H9 (cell line): ENCODE measurements at regions not wholly inside any gene's neighbourhood (a gene's known extent, or its start where the extent isn't known, plus 50 kb on each side); places are given as distances from the start of the nearest gene placed in this dataset.

Source experiments
- DNase-seq: peaks from one replicate; pipeline ENCODE4 v3.0.0-alpha.2; 2017
- H2AFZ ChIP-seq: one replicate; pipeline ENCODE4 v1.6.1; 2013; ENCODE audit warnings: mild to moderate bottlenecking, low read length, control low read depth, moderate library complexity
- H2AK5ac ChIP-seq: 2 replicates; pipeline ENCODE4 v1.6.1; 2013; ENCODE audit warnings: low read length, control low read depth, mixed read lengths; ENCODE audit not compliant: insufficient read length
- H2BK120ac ChIP-seq: one replicate; pipeline ENCODE4 v1.6.1; 2013; ENCODE audit warnings: low read depth, mild to moderate bottlenecking, low read length, control low read depth, inconsistent platforms; ENCODE audit not compliant: poor library complexity, severe bottlenecking
- H2BK12ac ChIP-seq: 2 replicates; pipeline ENCODE4 v1.6.1; 2013; ENCODE audit warnings: low read length, control low read depth, mixed read lengths, low read depth; ENCODE audit not compliant: insufficient read length
- H2BK15ac ChIP-seq: 2 replicates; pipeline ENCODE4 v1.6.1; 2013; ENCODE audit warnings: low read depth, low read length, control low read depth
- H2BK20ac ChIP-seq: one replicate; pipeline ENCODE4 v1.6.1; 2013; ENCODE audit warnings: low read depth, mild to moderate bottlenecking, low read length, control low read depth, inconsistent platforms; ENCODE audit not compliant: poor library complexity, severe bottlenecking
- H2BK5ac ChIP-seq: 2 replicates; pipeline ENCODE4 v1.6.1; 2013; ENCODE audit warnings: low read length, control low read depth, mixed read lengths; ENCODE audit not compliant: insufficient read length
- H3K14ac ChIP-seq: 2 replicates; pipeline ENCODE4 v1.6.1; 2013; ENCODE audit warnings: low read length, control low read depth; ENCODE audit not compliant: insufficient read depth
- H3K18ac ChIP-seq: 2 replicates; pipeline ENCODE4 v1.6.1; 2013; ENCODE audit warnings: low read depth, mild to moderate bottlenecking, mixed read lengths, low read length, control low read depth; ENCODE audit not compliant: insufficient read length
- H3K23ac ChIP-seq: 2 replicates; pipeline ENCODE4 v1.6.1; 2013; ENCODE audit warnings: low read length, control low read depth, mixed read lengths, low read depth; ENCODE audit not compliant: insufficient read length
- H3K23me2 ChIP-seq: 2 replicates; pipeline ENCODE4 v1.6.1; 2013; ENCODE audit warnings: low read depth, mild to moderate bottlenecking, mixed read lengths, low read length, control low read depth; ENCODE audit not compliant: insufficient read length, poor library complexity, severe bottlenecking
- H3K27ac ChIP-seq: 2 replicates; pipeline ENCODE4 v1.5.1; 2013; ENCODE audit warnings: low read length, control low read depth, mixed read lengths, low read depth; ENCODE audit not compliant: insufficient read length
- H3K27me3 ChIP-seq: 2 replicates; pipeline ENCODE4 v1.6.1; 2013; ENCODE audit warnings: low read length, control low read depth, inconsistent platforms; ENCODE audit not compliant: insufficient read depth
- H3K4ac ChIP-seq: 2 replicates; pipeline ENCODE4 v1.6.1; 2013; ENCODE audit warnings: low read depth, mild to moderate bottlenecking, control low read depth, inconsistent platforms, low read length, moderate library complexity
- H3K4me1 ChIP-seq: 2 replicates; pipeline ENCODE4 v1.6.1; 2013; ENCODE audit warnings: low read length, control low read depth, inconsistent platforms; ENCODE audit not compliant: insufficient read depth
- H3K4me2 ChIP-seq: 2 replicates; pipeline ENCODE4 v1.6.1; 2013; ENCODE audit warnings: low read length, control low read depth, mixed read lengths; ENCODE audit not compliant: insufficient read length, insufficient read depth
- H3K56ac ChIP-seq: 2 replicates; pipeline ENCODE4 v1.6.1; 2013; ENCODE audit warnings: low read depth, mild to moderate bottlenecking, mixed read lengths, low read length, control low read depth; ENCODE audit not compliant: insufficient read length
- H3K79me1 ChIP-seq: 2 replicates; pipeline ENCODE4 v1.6.1; 2013; ENCODE audit warnings: low read depth, mild to moderate bottlenecking, moderate library complexity, low read length, control low read depth, inconsistent platforms; ENCODE audit not compliant: insufficient read depth, poor library complexity, severe bottlenecking
- H3K79me2 ChIP-seq: 2 replicates; pipeline ENCODE4 v1.6.1; 2013; ENCODE audit warnings: low read length, control low read depth, inconsistent platforms; ENCODE audit not compliant: insufficient read depth
- H3K9ac ChIP-seq: 2 replicates; pipeline ENCODE4 v1.6.1; 2013; ENCODE audit warnings: low read length, control low read depth, mixed read lengths; ENCODE audit not compliant: insufficient read length; ENCODE audit errors: extremely low read depth
- H3K9me3 ChIP-seq: one replicate; pipeline ENCODE4 v1.6.1; 2013; ENCODE audit warnings: low read depth, low read length, inconsistent platforms; ENCODE audit not compliant: control insufficient read depth
- H3T11ph ChIP-seq: one replicate; pipeline ENCODE4 v1.6.1; 2013; ENCODE audit warnings: mild to moderate bottlenecking, low read length, control low read depth, inconsistent platforms
- H4K20me1 ChIP-seq: one replicate; pipeline ENCODE4 v1.6.1; 2013; ENCODE audit not compliant: control insufficient read depth, insufficient read length, insufficient read depth
- H4K5ac ChIP-seq: 2 replicates; pipeline ENCODE4 v1.6.1; 2013; ENCODE audit warnings: low read depth, mild to moderate bottlenecking, mixed read lengths, low read length, control low read depth; ENCODE audit not compliant: insufficient read length
- H4K8ac ChIP-seq: replicated peaks from 2 replicates; pipeline ENCODE4 v1.6.1; 2013; ENCODE audit warnings: low read length, control low read depth, mixed read lengths, low read depth; ENCODE audit not compliant: insufficient read length
- H4K91ac ChIP-seq: 2 replicates; pipeline ENCODE4 v1.6.1; 2013; ENCODE audit warnings: low read depth, mild to moderate bottlenecking, moderate library complexity, mixed read lengths, low read length, control low read depth; ENCODE audit not compliant: insufficient read length
- H3K27ac Mint-ChIP-seq, 3 experiments: 2 replicates in 2 of 3; 3 replicates in 1 of 3; pipeline ENCODE4 v1.8.0; 2020 to 2021; ENCODE audit warnings: mixed read lengths in 3 of 3, mild to moderate bottlenecking in 1 of 3, moderate library complexity in 1 of 3
- H3K27me3 Mint-ChIP-seq: 2 replicates; pipeline ENCODE4 v1.8.0; 2021; ENCODE audit warnings: low read depth, mild to moderate bottlenecking, moderate library complexity, mixed read lengths
- H3K36me3 Mint-ChIP-seq, 3 experiments: 2 replicates in 2 of 3; 3 replicates in 1 of 3; pipeline ENCODE4 v1.8.0; 2020 to 2021; ENCODE audit warnings: low read depth in 3 of 3, mixed read lengths in 3 of 3; ENCODE audit not compliant: insufficient read depth in 1 of 3
- H3K4me1 Mint-ChIP-seq, 2 experiments: 2 replicates each; pipeline ENCODE4 v1.8.0; 2020; ENCODE audit warnings: mixed read lengths in 2 of 2
- H3K4me3 Mint-ChIP-seq, 2 experiments: 2 replicates in 1 of 2; 3 replicates in 1 of 2; pipeline ENCODE4 v1.8.0; 2020 to 2021; ENCODE audit warnings: mild to moderate bottlenecking in 2 of 2, mixed read lengths in 2 of 2, moderate library complexity in 1 of 2
- H3K9me3 Mint-ChIP-seq, 2 experiments: 2 replicates in 1 of 2; 3 replicates in 1 of 2; pipeline ENCODE4 v1.8.0; 2020; ENCODE audit warnings: mild to moderate bottlenecking in 2 of 2, mixed read lengths in 2 of 2, moderate library complexity in 1 of 2
- WGBS: extraction: QIAGEN DNeasy Blood & Tissue Kit; methylation state at CpG from one replicate; pipeline ENCODE4 v1.1.7; 2013; ENCODE audit warnings: missing lambda C conversion rate, low lambda C conversion rate, mixed read lengths; ENCODE audit not compliant: insufficient read length; ENCODE audit errors: extremely low coverage; 5-methylcytosine and 5-hydroxymethylcytosine counted together
- TF ChIP-seq, protein P1 (sequence below): fragments of 200-600 bp; sonication (generic); conservative IDR thresholded peaks from 3 replicates; pipeline ENCODE4 v1.8.0; 2021; ENCODE audit warnings: antibody characterized with exemption, mild to moderate bottlenecking

DNA sequence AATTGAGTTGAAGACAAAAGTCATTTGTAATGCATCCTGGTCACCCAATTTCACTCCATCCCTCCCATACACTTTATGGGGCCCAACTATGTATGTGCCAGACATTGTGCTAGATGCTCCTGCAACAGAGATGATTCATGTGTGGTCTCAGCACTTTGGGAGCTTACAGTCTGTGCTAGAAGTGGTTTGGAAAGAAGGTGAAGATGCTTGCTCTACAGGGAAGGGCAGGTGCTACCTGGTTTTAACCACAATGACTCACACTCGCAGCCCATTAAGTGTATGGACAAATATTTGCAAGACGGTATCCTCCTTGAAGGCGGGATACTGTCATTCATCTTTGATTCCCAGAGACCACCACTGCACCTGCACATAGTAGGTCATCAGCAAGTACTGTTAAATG is 257.6 kb downstream of the OTUD1 start:
- H3K79me2 ChIP-seq: no peaks in the 10 kb centered on the region
- H4K91ac ChIP-seq: no peak overlapping the region
- no peak overlapping the region for H3K4me2 ChIP-seq
- H2BK5ac ChIP-seq: no peak overlapping the region
- H3K9me3 Mint-ChIP-seq: no peaks in the 10 kb centered on the region; a peak in 1 of 5 replicates
- H3K27ac ChIP-seq: no peak overlapping the region
- H3K56ac ChIP-seq: no peak overlapping the region
- H2AFZ ChIP-seq: no peak overlapping the region
- WGBS: no CpG with 5 or more reads among the region's 3 CpGs
- DNase-seq: no peak
- no peak overlapping the region for H4K5ac ChIP-seq
- peaks cover 2% of the 10 kb centered on the region for H4K20me1 ChIP-seq
- no peak overlapping the region for H3K14ac ChIP-seq
- no peak overlapping the region for H3K27ac Mint-ChIP-seq
- H3K9ac ChIP-seq: no peak overlapping the region
- H4K8ac ChIP-seq: no peak overlapping the region
- TF ChIP-seq, protein P1, sequence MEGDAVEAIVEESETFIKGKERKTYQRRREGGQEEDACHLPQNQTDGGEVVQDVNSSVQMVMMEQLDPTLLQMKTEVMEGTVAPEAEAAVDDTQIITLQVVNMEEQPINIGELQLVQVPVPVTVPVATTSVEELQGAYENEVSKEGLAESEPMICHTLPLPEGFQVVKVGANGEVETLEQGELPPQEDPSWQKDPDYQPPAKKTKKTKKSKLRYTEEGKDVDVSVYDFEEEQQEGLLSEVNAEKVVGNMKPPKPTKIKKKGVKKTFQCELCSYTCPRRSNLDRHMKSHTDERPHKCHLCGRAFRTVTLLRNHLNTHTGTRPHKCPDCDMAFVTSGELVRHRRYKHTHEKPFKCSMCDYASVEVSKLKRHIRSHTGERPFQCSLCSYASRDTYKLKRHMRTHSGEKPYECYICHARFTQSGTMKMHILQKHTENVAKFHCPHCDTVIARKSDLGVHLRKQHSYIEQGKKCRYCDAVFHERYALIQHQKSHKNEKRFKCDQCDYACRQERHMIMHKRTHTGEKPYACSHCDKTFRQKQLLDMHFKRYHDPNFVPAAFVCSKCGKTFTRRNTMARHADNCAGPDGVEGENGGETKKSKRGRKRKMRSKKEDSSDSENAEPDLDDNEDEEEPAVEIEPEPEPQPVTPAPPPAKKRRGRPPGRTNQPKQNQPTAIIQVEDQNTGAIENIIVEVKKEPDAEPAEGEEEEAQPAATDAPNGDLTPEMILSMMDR: no peak
- H2AK5ac ChIP-seq: no peak overlapping the region
- H3K79me1 ChIP-seq: no peaks in the 10 kb centered on the region
- H2BK15ac ChIP-seq: no peak overlapping the region
- H2BK12ac ChIP-seq: no peak overlapping the region
- H3K4me3 Mint-ChIP-seq: no peak overlapping the region; a peak in 1 of 5 replicates
- H3K18ac ChIP-seq: no peak overlapping the region
- H3K4ac ChIP-seq: no peak overlapping the region
- no peaks in the 10 kb centered on the region for H3K4me1 ChIP-seq
- H3K27me3 Mint-ChIP-seq: peaks cover 97% of the 10 kb centered on the region
- peaks cover 21% of the 10 kb centered on the region for H3K23me2 ChIP-seq
- H3K4me1 Mint-ChIP-seq: peaks cover 18 to 22% of the 10 kb centered on the region in 2 experiments
- H3K36me3 Mint-ChIP-seq: no peaks in the 10 kb centered on the region; a peak in 1 of 7 replicates
- H3K27me3 ChIP-seq: peaks cover 45% of the 10 kb centered on the region
- H3T11ph ChIP-seq: no peak overlapping the region
- no peaks in the 10 kb centered on the region for H3K9me3 ChIP-seq
- H2BK20ac ChIP-seq: no peak overlapping the region
- H3K23ac ChIP-seq: no peak overlapping the region
- no peak overlapping the region for H2BK120ac ChIP-seq
